ENCODE measurements at regions not wholly inside any gene's neighbourhood (a gene's known extent, or its start where the extent isn't known, plus 50 kb on each side); places are given as distances from the start of the nearest gene placed in this dataset.

DNA sequence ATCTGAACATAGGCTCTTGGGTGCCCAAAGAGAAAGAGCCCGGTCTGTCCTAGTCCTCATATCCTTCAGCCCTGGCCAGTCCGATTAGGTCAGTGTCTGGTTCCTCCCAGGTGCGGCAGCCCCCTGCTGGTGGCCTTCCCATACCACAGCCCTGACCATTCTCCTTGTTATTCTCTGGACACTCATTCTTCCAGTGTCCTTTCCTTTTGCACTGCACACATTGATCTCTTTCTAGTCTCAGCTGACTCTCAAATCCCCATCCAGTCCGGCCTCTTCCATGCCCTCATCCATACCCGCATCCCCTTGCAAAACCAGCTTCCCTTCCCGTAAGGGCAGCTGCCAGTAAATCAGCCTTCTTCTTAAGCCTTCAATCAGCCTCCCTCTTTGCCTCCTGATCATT lies 1316.3 kb downstream of the TMEM121 start:
- TF ChIP-seq, protein P1, sequence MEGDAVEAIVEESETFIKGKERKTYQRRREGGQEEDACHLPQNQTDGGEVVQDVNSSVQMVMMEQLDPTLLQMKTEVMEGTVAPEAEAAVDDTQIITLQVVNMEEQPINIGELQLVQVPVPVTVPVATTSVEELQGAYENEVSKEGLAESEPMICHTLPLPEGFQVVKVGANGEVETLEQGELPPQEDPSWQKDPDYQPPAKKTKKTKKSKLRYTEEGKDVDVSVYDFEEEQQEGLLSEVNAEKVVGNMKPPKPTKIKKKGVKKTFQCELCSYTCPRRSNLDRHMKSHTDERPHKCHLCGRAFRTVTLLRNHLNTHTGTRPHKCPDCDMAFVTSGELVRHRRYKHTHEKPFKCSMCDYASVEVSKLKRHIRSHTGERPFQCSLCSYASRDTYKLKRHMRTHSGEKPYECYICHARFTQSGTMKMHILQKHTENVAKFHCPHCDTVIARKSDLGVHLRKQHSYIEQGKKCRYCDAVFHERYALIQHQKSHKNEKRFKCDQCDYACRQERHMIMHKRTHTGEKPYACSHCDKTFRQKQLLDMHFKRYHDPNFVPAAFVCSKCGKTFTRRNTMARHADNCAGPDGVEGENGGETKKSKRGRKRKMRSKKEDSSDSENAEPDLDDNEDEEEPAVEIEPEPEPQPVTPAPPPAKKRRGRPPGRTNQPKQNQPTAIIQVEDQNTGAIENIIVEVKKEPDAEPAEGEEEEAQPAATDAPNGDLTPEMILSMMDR (conservative IDR thresholded peaks at IDR 0.05; ENCODE audit: low read depth, low read length): peak; percentile 82
- H3K4me3 ChIP-seq (ENCODE audit: low read depth, low read length): no peak overlapping the region
- DNase-seq (ENCODE audit: low read depth): no peak

- peak overlapping the region; percentile 68 for H3K4me3 ChIP-seq (ENCODE audit: low read depth, low read length)
- TF ChIP-seq, protein P1 (conservative IDR thresholded peaks at IDR 0.05; ENCODE audit: low read depth, low read length): peak; percentile 8
- no peak for DNase-seq (ENCODE audit: low read depth)
These were observed 1317.0 kb downstream of the TMEM121 start for GRCh38 chr14:106843386-106843785.

DNA sequence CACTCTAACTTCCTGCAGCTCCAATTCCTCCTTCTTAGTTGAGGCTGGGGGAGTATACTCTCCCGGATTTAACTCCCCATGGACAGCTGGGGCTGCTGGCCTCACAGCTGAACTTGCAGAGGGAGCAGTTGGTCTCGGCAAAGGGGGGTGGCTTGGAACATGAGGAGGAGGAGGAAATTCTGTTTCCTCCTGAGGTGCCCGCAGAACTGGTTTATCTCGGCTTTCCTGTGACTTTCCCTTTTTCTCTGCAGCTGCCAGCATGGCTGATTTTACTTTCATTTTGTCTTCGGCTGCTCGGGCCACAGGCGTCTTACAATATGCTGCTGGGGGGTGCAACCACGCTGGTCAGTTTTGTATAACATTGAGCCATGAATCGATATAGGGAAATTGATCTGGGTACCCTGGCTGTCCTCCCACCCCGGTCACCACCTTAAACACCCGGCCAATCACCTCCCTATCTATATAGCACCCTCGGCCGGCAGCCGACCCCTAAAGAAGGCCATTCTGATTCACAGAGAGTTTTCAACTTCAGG lies 1317.6 kb downstream of the TMEM121 start:
- H3K4me3 ChIP-seq (ENCODE audit: low read depth, low read length): peak overlapping the region; percentile 68
- DNase-seq (ENCODE audit: low read depth): no peak
- TF ChIP-seq, protein P1 (conservative IDR thresholded peaks at IDR 0.05; ENCODE audit: low read depth, low read length): no peak

DNA sequence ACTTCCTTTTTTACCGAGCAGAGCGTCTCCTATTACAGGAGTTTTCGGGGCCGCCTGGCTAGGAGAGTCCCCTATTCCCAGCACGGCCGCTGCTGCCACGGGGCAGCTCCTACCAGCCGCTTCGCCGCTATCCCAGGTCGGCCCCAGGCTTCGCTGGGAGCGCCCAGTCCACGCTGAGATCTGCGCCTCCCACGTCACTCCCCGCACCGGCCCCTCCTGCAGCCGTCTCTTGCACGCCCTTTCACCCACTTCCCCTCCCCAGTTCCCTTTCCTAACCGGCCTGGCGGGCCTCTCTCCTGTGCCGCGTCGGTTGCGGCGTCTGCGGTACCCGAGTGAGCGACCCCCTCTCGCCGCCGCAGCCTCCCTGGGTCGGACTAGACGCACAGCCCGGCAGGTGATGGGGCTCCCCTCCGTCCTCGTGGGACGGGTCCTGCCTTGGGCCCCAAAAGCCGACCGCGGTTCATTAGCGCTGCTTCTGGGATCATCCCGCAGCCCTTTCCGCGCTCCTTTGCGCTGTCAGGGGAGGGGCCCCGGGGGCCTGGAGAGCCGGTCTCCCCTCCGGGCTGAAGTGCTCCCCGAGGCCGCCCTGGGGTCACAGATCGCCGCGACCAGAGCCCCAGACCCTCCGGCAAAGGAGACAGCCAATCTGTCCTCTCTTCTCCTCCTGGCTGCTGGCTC lies 1318.4 kb downstream of the TMEM121 start:
- TF ChIP-seq, protein P1 (conservative IDR thresholded peaks at IDR 0.05; ENCODE audit: low read depth, low read length): no peak
- peak overlapping the region; percentile 68 for H3K4me3 ChIP-seq (ENCODE audit: low read depth, low read length)
- no peak for DNase-seq (ENCODE audit: low read depth)

DNA sequence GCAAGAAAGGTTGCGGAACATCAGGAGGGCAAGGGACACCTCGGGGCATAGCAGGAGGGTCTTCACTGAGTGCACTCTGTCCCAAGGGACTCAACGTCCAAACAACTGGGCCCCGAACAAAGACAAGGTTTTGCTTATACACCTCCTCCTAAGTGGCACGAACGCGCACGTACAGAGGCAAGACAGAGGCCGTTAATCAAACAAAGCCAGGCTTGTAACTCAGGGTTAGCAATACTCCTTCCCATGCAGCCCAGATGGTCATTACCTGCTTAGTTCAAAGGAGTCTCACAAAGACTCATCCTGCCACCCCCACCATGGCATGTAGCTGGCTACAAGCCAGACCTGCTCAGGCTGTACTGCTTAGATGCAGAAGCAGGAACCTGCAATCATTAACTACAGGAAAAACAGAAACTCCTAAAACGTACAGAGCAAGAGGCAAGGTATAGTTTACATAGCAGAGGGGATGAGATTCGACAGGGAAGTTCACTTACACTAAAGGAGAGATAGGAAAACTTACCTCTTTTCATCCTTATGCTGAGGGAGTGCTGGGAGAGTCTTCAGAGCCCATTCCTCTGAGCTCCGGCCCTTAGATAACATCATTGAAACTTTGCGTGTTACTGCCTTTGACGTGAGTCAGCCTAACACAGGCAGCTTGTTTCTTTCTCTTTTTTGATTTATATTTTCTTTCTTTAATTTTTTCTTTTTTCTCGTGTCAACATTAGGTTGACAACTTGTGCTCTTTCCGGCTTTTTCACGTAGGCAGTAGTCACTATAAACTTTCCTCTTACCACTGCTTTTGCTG lies 1319.1 kb downstream of the TMEM121 start:
- H3K4me3 ChIP-seq (ENCODE audit: low read depth, low read length): peak overlapping the region; percentile 68
- DNase-seq (ENCODE audit: low read depth): peak; percentile 85
- TF ChIP-seq, protein P1 (conservative IDR thresholded peaks at IDR 0.05; ENCODE audit: low read depth, low read length): no peak

DNA sequence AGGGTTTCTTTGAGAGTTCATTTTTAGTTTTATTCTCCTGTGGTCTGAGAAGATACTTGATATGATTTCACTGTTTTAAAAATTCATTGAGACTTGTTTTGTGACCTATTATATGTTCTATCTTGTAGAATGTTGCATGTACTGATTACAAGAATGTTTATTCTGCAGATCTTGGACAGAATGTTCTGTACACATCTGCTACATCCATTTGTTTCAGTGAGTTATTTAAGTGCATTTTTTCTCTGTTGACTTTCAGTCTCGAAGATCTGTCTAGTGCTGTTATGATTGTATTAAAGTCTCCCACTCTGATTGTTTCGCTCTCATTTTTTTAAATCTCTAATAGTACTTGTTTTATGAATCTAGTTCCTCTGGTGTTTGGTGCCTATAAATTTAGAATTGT lies 1319.8 kb downstream of the TMEM121 start:
- TF ChIP-seq, protein P1 (conservative IDR thresholded peaks at IDR 0.05; ENCODE audit: low read depth, low read length): no peak
- DNase-seq (ENCODE audit: low read depth): no peak
- peak overlapping the region; percentile 68 for H3K4me3 ChIP-seq (ENCODE audit: low read depth, low read length)
